HepG2 (cell line): ENCODE measurements at regions not wholly inside any gene's neighbourhood (a gene's known extent, or its start where the extent isn't known, plus 50 kb on each side); places are given as distances from the start of the nearest gene placed in this dataset.

ENCODE experiments used
- GLMP ChIP-seq: sonication (generic); formaldehyde crosslinking; IDR thresholded peaks from 2 replicates; pipeline ENCODE4 v1.9.0; 2021; ENCODE audit warnings: missing genetic modification reagents, mild to moderate bottlenecking, borderline replicate concordance
- HDAC1 ChIP-seq: sonication (generic); formaldehyde crosslinking; IDR thresholded peaks from 2 replicates; pipeline ENCODE4 v1.5.1; 2020; ENCODE audit warnings: mild to moderate bottlenecking, missing genetic modification reagents
- IKZF5 ChIP-seq: IDR thresholded peaks from 2 replicates; pipeline ENCODE4 v1.6.1; 2018; ENCODE audit warnings: missing genetic modification reagents, mild to moderate bottlenecking, missing compliant biosample characterization
- KDM3A ChIP-seq: IDR thresholded peaks from 2 replicates; pipeline ENCODE4 v1.6.1; 2018; ENCODE audit warnings: low read depth, missing compliant biosample characterization
- MEIS2 ChIP-seq: sonication (generic); formaldehyde crosslinking; IDR thresholded peaks from 2 replicates; pipeline ENCODE4 v1.9.0; 2021; ENCODE audit warnings: mild to moderate bottlenecking, missing genetic modification reagents
- MYNN ChIP-seq: sonication (generic); formaldehyde crosslinking; IDR thresholded peaks from 2 replicates; pipeline ENCODE4 v1.4.0; 2020; ENCODE audit warnings: mild to moderate bottlenecking, low read depth, missing genetic modification reagents
- PBX3 ChIP-seq: sonication (generic); formaldehyde crosslinking; IDR thresholded peaks from 2 replicates; pipeline ENCODE4 v1.8.1; 2023; ENCODE audit warnings: missing genetic modification reagents, inconsistent platforms, borderline replicate concordance
- POGK ChIP-seq: sonication (generic); formaldehyde crosslinking; conservative IDR thresholded peaks from 2 replicates; pipeline ENCODE4 v1.8.0; 2022; ENCODE audit warnings: mild to moderate bottlenecking, moderate library complexity, missing genetic modification reagents
- RERE ChIP-seq: IDR thresholded peaks from 2 replicates; pipeline ENCODE4 v1.6.1; 2016; ENCODE audit warnings: low read depth, missing genetic modification reagents, missing compliant biosample characterization
- SMAD9 ChIP-seq: sonication (generic); formaldehyde crosslinking; IDR thresholded peaks from 2 replicates; pipeline ENCODE4 v1.5.1; 2020; ENCODE audit warnings: mild to moderate bottlenecking, missing genetic modification reagents
- ZNF572 ChIP-seq: sonication (generic); formaldehyde crosslinking; IDR thresholded peaks from 2 replicates; pipeline ENCODE4 v1.5.1; 2020; ENCODE audit warnings: mild to moderate bottlenecking, missing genetic modification reagents
- ZNF776 ChIP-seq: sonication (generic); formaldehyde crosslinking; IDR thresholded peaks from 2 replicates; pipeline ENCODE4 v1.4.0; 2020; ENCODE audit warnings: mild to moderate bottlenecking, missing genetic modification reagents

- TF ChIP-seq MYNN (CRISPR knock-in tag) (no peak), POGK (CRISPR knock-in tag) (no peak; the same call in 1 of the 2 replicates), MEIS2 (CRISPR knock-in tag) (peak; percentile 67; the same call in 1 of the 2 replicates), KDM3A (peak; percentile 65; the same call in 1 of the 2 replicates), RERE (CRISPR knock-in tag) (0 out of 2 replicates have a peak, but pooled peaks have one; percentile 36), SMAD9 (CRISPR knock-in tag) (no peak), PBX3 (no peak), ZNF776 (no peak), HDAC1 (CRISPR knock-in tag) (peak; percentile 58; the same call in 1 of the 2 replicates), IKZF5 (CRISPR knock-in tag) (peak; percentile 84), GLMP (CRISPR knock-in tag) (no peak), ZNF572 (CRISPR knock-in tag) (no peak)
Observed at GRCh38 chr12:132426349-132427173, 63.4 kb upstream of the FBRSL1 start (continued).
